PC-3 (cell line): ENCODE measurements at regions not wholly inside any gene's neighbourhood (a gene's known extent, or its start where the extent isn't known, plus 50 kb on each side); places are given as distances from the start of the nearest gene placed in this dataset.

ENCODE experiments used
- ATAC-seq: fragments of 200-7000 bp; cut with Tn5 transposase; 2 replicates; pipeline ENCODE4 v1.9.1; 2020; ENCODE audit warnings: mild to moderate bottlenecking, moderate library complexity
- BruUV-seq: library from RNA; stranded (reverse); fragments of 400-500 nt; replicated peaks from 2 replicates; lab custom pipeline; 2021; lab: Mats Ljungman, UMichigan
- CTCF ChIA-PET: fragments of 300-600 bp; sonication (Branson Sonifier 250); formaldehyde crosslinking; loops from one replicate; lab custom pipeline; 2022; ENCODE audit warnings: antibody characterized with exemption; lab: Charles Lee
- POLR2A ChIA-PET: fragments of 300-600 bp; sonication (Branson Sonifier 250); formaldehyde crosslinking; loops from one replicate; lab custom pipeline; 2022; ENCODE audit warnings: antibody characterized with exemption; ENCODE audit not compliant: unreplicated experiment; lab: Charles Lee
- DNase-seq: peaks from one replicate; pipeline ENCODE4 v3.0.0-alpha.2; 2015
- H2AFZ ChIP-seq: fragments of 300-600 bp; sonication (generic); 2 replicates; pipeline ENCODE4 v1.6.0; 2016; ENCODE audit warnings: antibody characterized with exemption, low read length
- H3F3A ChIP-seq: fragments of 300-600 bp; sonication (generic); one replicate; pipeline ENCODE4 v1.6.0; 2017; ENCODE audit warnings: antibody characterized with exemption, low read length, control low read depth, mild to moderate bottlenecking; ENCODE audit not compliant: unreplicated experiment
- H3K27ac ChIP-seq: fragments of 300-600 bp; sonication (generic); 2 replicates; pipeline ENCODE4 v1.5.1; 2016; ENCODE audit warnings: mild to moderate bottlenecking, low read length
- H3K27me3 ChIP-seq: fragments of 300-600 bp; sonication (generic); 2 replicates; pipeline ENCODE4 v1.6.1; 2016; ENCODE audit warnings: low read length, mixed read lengths
- H3K36me3 ChIP-seq: fragments of 300-600 bp; sonication (generic); 2 replicates; pipeline ENCODE4 v1.6.1; 2016; ENCODE audit warnings: low read depth, mixed run types, low read length, mixed read lengths
- H3K4me1 ChIP-seq: fragments of 300-600 bp; sonication (generic); 2 replicates; pipeline ENCODE4 v1.5.1; 2016; ENCODE audit warnings: low read length; ENCODE audit not compliant: insufficient read depth
- H3K4me2 ChIP-seq: fragments of 300-600 bp; sonication (generic); 2 replicates; pipeline ENCODE4 v1.6.0; 2016; ENCODE audit warnings: low read length
- H3K4me3 ChIP-seq: fragments of 300-600 bp; sonication (generic); 2 replicates; pipeline ENCODE4 v1.5.1; 2016; ENCODE audit warnings: mild to moderate bottlenecking, low read length, mixed read lengths
- H3K79me2 ChIP-seq: fragments of 300-600 bp; sonication (generic); 2 replicates; pipeline ENCODE4 v1.6.1; 2017; ENCODE audit warnings: low read length, mixed read lengths
- H3K9ac ChIP-seq: fragments of 300-600 bp; sonication (generic); 2 replicates; pipeline ENCODE4 v1.6.0; 2016; ENCODE audit warnings: mild to moderate bottlenecking, low read length
- H3K9me2 ChIP-seq: fragments of 300-600 bp; sonication (generic); replicated peaks from 2 replicates; pipeline ENCODE4 v1.6.1; 2016; ENCODE audit warnings: mixed run types, low read length, mixed read lengths
- H3K9me3 ChIP-seq: fragments of 300-600 bp; sonication (generic); 2 replicates; pipeline ENCODE4 v1.6.1; 2016; ENCODE audit warnings: low read length, mixed read lengths
- H4K20me1 ChIP-seq: fragments of 300-600 bp; sonication (generic); 2 replicates; pipeline ENCODE4 v1.6.1; 2016; ENCODE audit warnings: low read length, mixed read lengths
- EZH2 ChIP-seq: fragments of 300-600 bp; sonication (generic); IDR thresholded peaks from one replicate; pipeline ENCODE4 v1.6.1; 2017; ENCODE audit warnings: antibody characterized with exemption, mild to moderate bottlenecking, low read length; ENCODE audit not compliant: unreplicated experiment
- EZH2phosphoT487 ChIP-seq: fragments of 300-600 bp; sonication (generic); IDR thresholded peaks from 2 replicates; pipeline ENCODE4 v1.6.1; 2018; ENCODE audit warnings: mild to moderate bottlenecking, antibody characterized with exemption, low read length, borderline replicate concordance
- intact Hi-C: fragments of 100-400 bp; cut with micrococcal nuclease; formaldehyde crosslinking; loops from 2 replicates; pipeline ENCODE4 v1.9.0; 2023
- TF ChIP-seq, protein P1 (sequence below): fragments of 300-600 bp; sonication (generic); conservative IDR thresholded peaks from 2 replicates; pipeline ENCODE4 v1.5.1; 2017; ENCODE audit warnings: antibody characterized with exemption, low read depth, mild to moderate bottlenecking, low read length

DNA sequence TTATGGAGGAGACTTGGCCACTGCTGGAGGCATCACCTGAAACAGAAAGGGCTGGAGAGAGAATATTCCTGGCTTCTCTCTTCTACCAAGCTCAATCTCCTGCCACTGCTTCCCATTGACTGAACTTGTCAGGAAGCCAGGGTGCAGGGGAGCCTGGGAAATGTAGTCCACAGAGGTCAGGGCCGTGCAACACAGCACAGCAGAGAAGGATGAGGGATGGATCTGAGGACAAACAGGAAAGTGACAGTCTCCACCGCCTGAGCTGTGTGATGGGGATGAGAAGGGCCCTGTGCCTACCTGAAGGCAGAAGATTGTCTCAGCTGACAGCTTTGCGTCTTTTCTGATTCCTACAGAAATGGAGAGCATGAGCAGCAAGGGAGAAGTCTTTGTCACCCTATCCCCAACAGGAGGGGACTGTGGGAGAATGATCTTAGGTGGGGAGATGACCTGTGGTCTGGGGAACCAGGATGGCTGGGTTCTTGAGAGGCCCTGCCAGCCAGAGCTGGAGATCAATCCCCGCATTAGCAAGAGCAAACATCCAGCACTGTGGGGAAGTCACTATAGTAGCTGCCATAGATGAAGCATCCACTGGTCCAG, 114.2 kb downstream of the SNX5 start:
- H3K79me2 ChIP-seq: no peaks in the 10 kb centered on the region
- no peak overlapping the region for H2AFZ ChIP-seq
- ChIA-PET CTCF (no interaction called here), POLR2A (no interaction called here)
- no peaks in the 10 kb centered on the region for H3F3A ChIP-seq
- H3K9me3 ChIP-seq: no peaks in the 10 kb centered on the region
- intact Hi-C loops: no loop called here
- TF ChIP-seq, protein P1, sequence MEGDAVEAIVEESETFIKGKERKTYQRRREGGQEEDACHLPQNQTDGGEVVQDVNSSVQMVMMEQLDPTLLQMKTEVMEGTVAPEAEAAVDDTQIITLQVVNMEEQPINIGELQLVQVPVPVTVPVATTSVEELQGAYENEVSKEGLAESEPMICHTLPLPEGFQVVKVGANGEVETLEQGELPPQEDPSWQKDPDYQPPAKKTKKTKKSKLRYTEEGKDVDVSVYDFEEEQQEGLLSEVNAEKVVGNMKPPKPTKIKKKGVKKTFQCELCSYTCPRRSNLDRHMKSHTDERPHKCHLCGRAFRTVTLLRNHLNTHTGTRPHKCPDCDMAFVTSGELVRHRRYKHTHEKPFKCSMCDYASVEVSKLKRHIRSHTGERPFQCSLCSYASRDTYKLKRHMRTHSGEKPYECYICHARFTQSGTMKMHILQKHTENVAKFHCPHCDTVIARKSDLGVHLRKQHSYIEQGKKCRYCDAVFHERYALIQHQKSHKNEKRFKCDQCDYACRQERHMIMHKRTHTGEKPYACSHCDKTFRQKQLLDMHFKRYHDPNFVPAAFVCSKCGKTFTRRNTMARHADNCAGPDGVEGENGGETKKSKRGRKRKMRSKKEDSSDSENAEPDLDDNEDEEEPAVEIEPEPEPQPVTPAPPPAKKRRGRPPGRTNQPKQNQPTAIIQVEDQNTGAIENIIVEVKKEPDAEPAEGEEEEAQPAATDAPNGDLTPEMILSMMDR: no peak
- TF ChIP-seq EZH2phosphoT487: no peak
- TF ChIP-seq EZH2: no peak
- no peak overlapping the region for H3K4me3 ChIP-seq
- H3K36me3 ChIP-seq: no peaks in the 10 kb centered on the region
- no peak overlapping the region for H3K27ac ChIP-seq
- no peak overlapping the region for H3K9ac ChIP-seq
- DNase-seq (peak; percentile 44), ATAC-seq (no peak)
- no TSS peak for BruUV-seq
- no peaks in the 10 kb centered on the region for H4K20me1 ChIP-seq
- H3K9me2 ChIP-seq: no peaks in the 10 kb centered on the region
- H3K27me3 ChIP-seq: no peaks in the 10 kb centered on the region
- H3K4me1 ChIP-seq: peaks cover 17% of the 10 kb centered on the region
- no peak overlapping the region for H3K4me2 ChIP-seq

DNA sequence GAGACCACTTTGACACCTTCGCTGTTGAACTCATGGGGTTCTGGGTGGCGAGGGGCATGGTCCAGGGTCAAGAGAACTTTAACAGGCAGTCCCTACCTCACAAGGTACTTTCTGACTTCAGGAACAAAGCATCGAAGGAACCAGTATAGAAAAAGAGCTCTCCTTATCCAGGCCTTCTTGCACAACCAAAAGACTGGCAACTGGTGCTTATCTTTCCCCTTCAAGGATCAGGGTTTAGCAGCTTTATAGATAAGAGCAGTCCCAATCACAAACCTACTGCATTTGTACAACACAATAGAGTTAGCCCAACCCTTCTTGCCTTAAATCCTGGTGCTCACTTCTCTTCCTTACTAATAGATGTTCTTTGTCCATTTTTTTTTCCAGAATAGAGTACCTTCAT, 116.3 kb downstream of the SNX5 start:
- ATAC-seq: no peak
- Histone ChIP-seq H3K9me2 (no peaks in the 10 kb centered on the region), H2AFZ (no peak overlapping the region), H4K20me1 (no peaks in the 10 kb centered on the region), H3K4me1 (peaks cover 30% of the 10 kb centered on the region), H3K9ac (no peak overlapping the region), H3K27ac (no peak overlapping the region), H3F3A (no peaks in the 10 kb centered on the region), H3K79me2 (no peaks in the 10 kb centered on the region), H3K36me3 (no peaks in the 10 kb centered on the region), H3K4me3 (no peak overlapping the region), H3K9me3 (no peaks in the 10 kb centered on the region), H3K27me3 (no peaks in the 10 kb centered on the region), H3K4me2 (no peak overlapping the region)
- CTCF ChIA-PET: no interaction called here
- no peak for DNase-seq
- TF ChIP-seq EZH2: no peak
- TF ChIP-seq, protein P1: no peak
- TF ChIP-seq EZH2phosphoT487: no peak
- POLR2A ChIA-PET: no interaction called here
- intact Hi-C loops: no loop called here
- BruUV-seq: no TSS peak

DNA sequence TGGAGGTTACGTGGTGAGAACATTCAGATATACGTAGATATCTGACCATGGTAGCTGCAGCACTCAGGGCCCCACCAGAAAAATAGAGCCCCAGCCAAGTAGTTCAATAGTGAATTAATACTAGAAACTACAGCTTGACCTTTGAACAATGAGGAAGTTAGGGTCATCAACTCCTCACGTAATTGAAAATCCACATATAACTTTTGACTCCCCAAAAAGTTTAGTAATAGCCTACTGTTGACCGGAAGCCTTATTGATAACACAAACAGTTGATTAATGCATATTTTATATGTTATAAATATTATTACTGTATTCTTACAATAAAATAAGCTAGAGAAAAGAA, 117.9 kb downstream of the SNX5 start:
- no peak for ATAC-seq
- DNase-seq: no peak
- Histone ChIP-seq H3F3A (no peaks in the 10 kb centered on the region), H3K4me3 (no peak overlapping the region), H3K9me2 (no peaks in the 10 kb centered on the region), H3K4me1 (peaks cover 35% of the 10 kb centered on the region), H4K20me1 (no peaks in the 10 kb centered on the region), H3K9me3 (no peaks in the 10 kb centered on the region), H2AFZ (peak overlapping the region; percentile 36; the same call in 1 of the 2 replicates), H3K27me3 (no peaks in the 10 kb centered on the region), H3K79me2 (no peaks in the 10 kb centered on the region), H3K9ac (no peak overlapping the region), H3K36me3 (no peaks in the 10 kb centered on the region), H3K27ac (peak overlapping the region; percentile 83), H3K4me2 (0 out of 2 replicates have a peak overlapping the region, but pooled peaks have one; percentile 36)
- intact Hi-C loops: no loop called here
- ChIA-PET CTCF (no interaction called here), POLR2A (no interaction called here)
- TF ChIP-seq EZH2phosphoT487 (no peak), EZH2 (no peak)
- TF ChIP-seq, protein P1: no peak
- no TSS peak for BruUV-seq
